Osteocyte (in vitro differentiated cells): ENCODE measurements at regions not wholly inside any gene's neighbourhood (a gene's known extent, or its start where the extent isn't known, plus 50 kb on each side); places are given as distances from the start of the nearest gene placed in this dataset.

ENCODE experiments used
- DNase-seq: peaks from one replicate; pipeline ENCODE4 v3.0.0; 2021; ENCODE audit warnings: mixed read lengths; ENCODE audit not compliant: unreplicated experiment; ENCODE audit errors: extremely low spot score
- H3K27ac Mint-ChIP-seq: one replicate; pipeline ENCODE4 v1.8.0; 2021; ENCODE audit warnings: mild to moderate bottlenecking, mixed read lengths; ENCODE audit not compliant: unreplicated experiment
- H3K27me3 Mint-ChIP-seq: one replicate; pipeline ENCODE4 v1.8.0; 2021; ENCODE audit warnings: mixed read lengths; ENCODE audit not compliant: unreplicated experiment
- H3K36me3 Mint-ChIP-seq: one replicate; pipeline ENCODE4 v1.8.0; 2021; ENCODE audit warnings: mixed read lengths; ENCODE audit not compliant: unreplicated experiment
- H3K4me1 Mint-ChIP-seq: one replicate; pipeline ENCODE4 v1.8.0; 2021; ENCODE audit warnings: mixed read lengths; ENCODE audit not compliant: unreplicated experiment
- H3K4me3 Mint-ChIP-seq: one replicate; pipeline ENCODE4 v1.8.0; 2021; ENCODE audit warnings: mild to moderate bottlenecking, moderate library complexity, mixed read lengths; ENCODE audit not compliant: unreplicated experiment
- H3K9me3 Mint-ChIP-seq: one replicate; pipeline ENCODE4 v1.8.0; 2021; ENCODE audit warnings: mixed read lengths; ENCODE audit not compliant: unreplicated experiment
- CTCF ChIP-seq: fragments of 200-600 bp; sonication (generic); IDR thresholded peaks from 2 replicates; pipeline ENCODE4 v1.5.0; 2021; ENCODE audit warnings: antibody characterized with exemption, mild to moderate bottlenecking, moderate library complexity

DNA sequence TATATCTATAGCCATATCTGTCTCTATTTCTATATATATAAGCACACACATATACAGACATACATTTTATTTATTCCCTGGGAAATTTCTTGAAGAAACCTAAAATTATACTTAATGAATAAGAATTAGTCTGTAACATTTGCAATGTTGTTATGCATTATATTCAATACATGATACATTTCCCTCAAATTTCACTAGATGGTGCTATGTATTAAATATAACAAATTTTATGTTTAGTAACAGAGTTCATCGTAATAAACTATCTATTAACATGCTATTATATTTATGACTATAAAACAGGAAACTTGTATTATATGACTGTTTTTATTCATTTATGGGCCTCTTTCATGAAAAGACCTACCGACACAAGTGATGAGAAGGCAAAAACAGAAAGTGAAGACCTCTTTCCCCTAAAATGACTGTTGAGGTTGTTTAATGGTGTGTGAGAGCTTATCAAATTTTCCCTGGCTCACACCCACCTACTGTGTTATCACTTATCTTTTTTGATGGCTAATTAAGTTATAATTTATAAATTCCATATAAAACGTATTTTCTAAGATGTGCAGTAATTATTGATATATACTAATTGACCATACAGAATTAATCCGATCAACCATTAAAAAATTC lies 881.9 kb downstream of the SLITRK6 start:
- DNase-seq = no peak
- Mint-ChIP-seq H3K27ac (no peak overlapping the region), H3K4me1 (peaks cover 16% of the 10 kb centered on the region), H3K9me3 (no peaks in the 10 kb centered on the region), H3K36me3 (no peaks in the 10 kb centered on the region), H3K27me3 (no peaks in the 10 kb centered on the region), H3K4me3 (no peak overlapping the region)
- peak; percentile 62 for TF ChIP-seq CTCF

DNA sequence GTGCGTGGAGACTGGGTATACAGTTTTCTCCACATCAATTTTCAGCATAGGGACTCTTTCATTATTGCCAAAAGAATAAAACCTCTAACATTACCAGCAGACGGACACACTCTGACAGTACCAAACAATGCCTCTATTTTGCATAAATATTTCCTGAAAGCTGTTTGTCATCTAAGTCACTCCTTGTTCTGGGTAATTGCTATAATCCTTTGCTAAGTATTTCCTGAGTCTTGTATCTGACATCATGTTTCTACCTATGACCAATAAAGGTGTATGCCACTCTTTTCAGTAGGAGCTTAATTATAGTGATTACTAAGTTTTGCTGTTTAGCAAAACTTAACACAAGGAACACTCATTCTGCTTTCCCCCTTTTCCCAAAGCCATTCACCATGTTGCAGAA lies 886.5 kb downstream of the SLITRK6 start:
- Mint-ChIP-seq H3K27me3 (no peaks in the 10 kb centered on the region), H3K27ac (no peak overlapping the region), H3K4me1 (peaks cover 4% of the 10 kb centered on the region), H3K4me3 (no peak overlapping the region), H3K9me3 (no peaks in the 10 kb centered on the region), H3K36me3 (no peaks in the 10 kb centered on the region)
- TF ChIP-seq CTCF = no peak
- no peak for DNase-seq

GRCh38 chr13:84910423-84910822 lies 888.8 kb downstream of the SLITRK6 start:
- Mint-ChIP-seq H3K4me3 (no peak overlapping the region), H3K27me3 (no peaks in the 10 kb centered on the region), H3K36me3 (no peaks in the 10 kb centered on the region), H3K27ac (no peak overlapping the region), H3K4me1 (peaks cover 1% of the 10 kb centered on the region), H3K9me3 (no peaks in the 10 kb centered on the region)
- DNase-seq = no peak
- TF ChIP-seq CTCF = no peak

DNA sequence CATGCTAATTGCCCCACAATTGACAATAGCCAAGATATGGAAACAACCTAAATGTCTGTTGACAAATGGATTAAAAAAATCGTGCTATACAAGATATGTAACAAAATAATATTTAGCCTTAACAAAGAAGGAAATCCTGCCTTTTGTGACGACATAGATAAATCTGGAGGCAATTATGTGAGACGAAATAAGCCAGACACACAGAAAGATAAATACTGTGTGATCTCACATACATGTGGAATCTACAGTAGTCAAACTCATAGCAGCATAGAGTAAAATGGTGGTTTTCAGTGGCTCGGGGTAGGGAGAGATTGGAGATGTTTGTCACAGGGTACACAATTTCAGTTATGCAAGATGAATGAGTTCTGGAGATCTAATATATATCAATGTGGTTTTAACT lies 895.8 kb downstream of the SLITRK6 start:
- Mint-ChIP-seq H3K9me3 (no peaks in the 10 kb centered on the region), H3K4me1 (peaks cover 1% of the 10 kb centered on the region), H3K27ac (no peak overlapping the region), H3K27me3 (no peaks in the 10 kb centered on the region), H3K36me3 (no peaks in the 10 kb centered on the region), H3K4me3 (no peak overlapping the region)
- DNase-seq = no peak
- TF ChIP-seq CTCF = no peak

- no peak overlapping the region for H3K4me3 Mint-ChIP-seq
- H3K27me3 Mint-ChIP-seq = no peaks in the 10 kb centered on the region
- H3K36me3 Mint-ChIP-seq = no peaks in the 10 kb centered on the region
- no peaks in the 10 kb centered on the region for H3K4me1 Mint-ChIP-seq
- no peak overlapping the region for H3K27ac Mint-ChIP-seq
- DNase-seq = no peak
- TF ChIP-seq CTCF = no peak
- H3K9me3 Mint-ChIP-seq = no peaks in the 10 kb centered on the region
These were observed 897.0 kb downstream of the SLITRK6 start for GRCh38 chr13:84902243-84902642.
